Body of pancreas (tissue), 4 donors: ENCODE measurements at regions not wholly inside any gene's neighbourhood (a gene's known extent, or its start where the extent isn't known, plus 50 kb on each side); places are given as distances from the start of the nearest gene placed in this dataset.

ENCODE experiments used
- ATAC-seq: fragments of 150-250 bp; one replicate; pipeline ENCODE4 v1.9.1; 2016
- DNase-seq, 4 donors: peaks; one replicate each; pipeline ENCODE4 v3.0.0-alpha.2; 2019
- H3K27ac ChIP-seq, 4 donors: fragments of 200-600 bp; sonication (generic); 1 replicate in 3 of 4; 2 replicates in 1 of 4; pipeline versions ENCODE4 v1.5.1 to v1.6.1; 2016 to 2019; ENCODE audit warnings: mild to moderate bottlenecking in 1 of 4, mixed read lengths in 1 of 4, moderate library complexity in 1 of 4
- H3K27me3 ChIP-seq, 2 donors: fragments of 200-600 bp; sonication (generic); one replicate each; pipeline ENCODE4 v1.6.0; 2016; ENCODE audit warnings: mild to moderate bottlenecking in 1 of 2
- H3K36me3 ChIP-seq, 2 donors: fragments of 200-600 bp; sonication (generic); replicated peaks in 1 of 2; 2 replicates each; pipeline ENCODE4 v1.5.1; 2016; ENCODE audit warnings: low read depth in 2 of 2; ENCODE audit not compliant: insufficient read depth in 1 of 2
- H3K4me1 ChIP-seq: fragments of 200-600 bp; sonication (generic); one replicate; pipeline ENCODE4 v1.6.0; 2016
- H3K4me3 ChIP-seq, 2 donors: fragments of 200-600 bp; sonication (generic); 1 replicate in 1 of 2; 2 replicates in 1 of 2; pipeline ENCODE4 v1.5.1; 2016 to 2019
- H3K9me3 ChIP-seq, 3 donors: fragments of 200-600 bp; sonication (generic); 1 replicate in 2 of 3; 2 replicates in 1 of 3; pipeline ENCODE4 v1.5.1; 2016
- POLR2A ChIP-seq, 3 donors: fragments of 450-650 bp; IDR thresholded peaks; one replicate each; pipeline ENCODE4 v1.6.1; 2016; ENCODE audit warnings: antibody characterized with exemption in 3 of 3, mild to moderate bottlenecking in 2 of 3
- WGBS, 2 donors: methylation state at CpG; one replicate each; pipeline ENCODE4 v1.1.5; 2017; 5-methylcytosine and 5-hydroxymethylcytosine counted together
- intact Hi-C: fragments of 100-400 bp; cut with DNase I; formaldehyde crosslinking; loops from one replicate; pipeline ENCODE4 v1.15.1; 2023
- TF ChIP-seq, protein P1 (sequence below), 7 experiments: fragments of 450-650 bp in 4 of 7; fragments of 200-600 bp in 3 of 7; sonication (generic) in 3 of 7; IDR thresholded peaks; one replicate each; pipeline ENCODE4 v1.5.1; 2016 to 2019; ENCODE audit warnings: antibody characterized with exemption in 7 of 7

- WGBS, 2 donors = 24 to 30% methylated on average over 3 of the region's 3 CpGs
- Histone ChIP-seq H3K4me1 (no peaks in the 10 kb centered on the region), H3K27ac (no peak overlapping the region), H3K4me3 (no peak overlapping the region), H3K27me3 (no peaks in the 10 kb centered on the region), H3K36me3 (no peaks in the 10 kb centered on the region), H3K9me3 (no peaks in the 10 kb centered on the region)
- no peak for TF ChIP-seq POLR2A (IDR thresholded peaks at IDR 0.05)
- TF ChIP-seq, protein P1, sequence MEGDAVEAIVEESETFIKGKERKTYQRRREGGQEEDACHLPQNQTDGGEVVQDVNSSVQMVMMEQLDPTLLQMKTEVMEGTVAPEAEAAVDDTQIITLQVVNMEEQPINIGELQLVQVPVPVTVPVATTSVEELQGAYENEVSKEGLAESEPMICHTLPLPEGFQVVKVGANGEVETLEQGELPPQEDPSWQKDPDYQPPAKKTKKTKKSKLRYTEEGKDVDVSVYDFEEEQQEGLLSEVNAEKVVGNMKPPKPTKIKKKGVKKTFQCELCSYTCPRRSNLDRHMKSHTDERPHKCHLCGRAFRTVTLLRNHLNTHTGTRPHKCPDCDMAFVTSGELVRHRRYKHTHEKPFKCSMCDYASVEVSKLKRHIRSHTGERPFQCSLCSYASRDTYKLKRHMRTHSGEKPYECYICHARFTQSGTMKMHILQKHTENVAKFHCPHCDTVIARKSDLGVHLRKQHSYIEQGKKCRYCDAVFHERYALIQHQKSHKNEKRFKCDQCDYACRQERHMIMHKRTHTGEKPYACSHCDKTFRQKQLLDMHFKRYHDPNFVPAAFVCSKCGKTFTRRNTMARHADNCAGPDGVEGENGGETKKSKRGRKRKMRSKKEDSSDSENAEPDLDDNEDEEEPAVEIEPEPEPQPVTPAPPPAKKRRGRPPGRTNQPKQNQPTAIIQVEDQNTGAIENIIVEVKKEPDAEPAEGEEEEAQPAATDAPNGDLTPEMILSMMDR (IDR thresholded peaks at IDR 0.05) = no peak
- no peak for ATAC-seq
- DNase-seq = no peak
- intact Hi-C loops = no loop called here
Measured at GRCh38 chr1:194709439-194709838, 1523.0 kb upstream of the B3GALT2 start.

- ATAC-seq = no peak
- TF ChIP-seq, protein P1 (IDR thresholded peaks at IDR 0.05) = no peak
- TF ChIP-seq POLR2A (IDR thresholded peaks at IDR 0.05) = no peak
- intact Hi-C loops = no loop called here
- Histone ChIP-seq H3K9me3 (no peaks in the 10 kb centered on the region), H3K4me1 (no peaks in the 10 kb centered on the region), H3K27me3 (no peaks in the 10 kb centered on the region), H3K36me3 (no peaks in the 10 kb centered on the region), H3K4me3 (no peak overlapping the region), H3K27ac (no peak overlapping the region)
- DNase-seq = no peak
- 65 to 77% methylated on average over 6 of the region's 6 CpGs for WGBS, 2 donors
Measured at GRCh38 chr1:194707074-194707473, 1520.7 kb upstream of the B3GALT2 start.

GRCh38 chr1:194705123-194705854, 1518.9 kb upstream of the B3GALT2 start:
- TF ChIP-seq, protein P1 (IDR thresholded peaks at IDR 0.05) = no peak
- TF ChIP-seq POLR2A (IDR thresholded peaks at IDR 0.05) = no peak
- H3K4me1 ChIP-seq = no peaks in the 10 kb centered on the region
- 32 to 33% methylated on average over 3 of the region's 3 CpGs for WGBS, 2 donors
- H3K27ac ChIP-seq = no peak overlapping the region
- DNase-seq = no peak
- no peaks in the 10 kb centered on the region for H3K9me3 ChIP-seq
- ATAC-seq = no peak
- no peak overlapping the region for H3K4me3 ChIP-seq
- intact Hi-C loops = no loop called here
- no peaks in the 10 kb centered on the region for H3K36me3 ChIP-seq
- H3K27me3 ChIP-seq = no peaks in the 10 kb centered on the region

- no peak for TF ChIP-seq POLR2A (IDR thresholded peaks at IDR 0.05)
- no peaks in the 10 kb centered on the region for H3K9me3 ChIP-seq
- no peaks in the 10 kb centered on the region for H3K36me3 ChIP-seq
- no peak for DNase-seq
- no peaks in the 10 kb centered on the region for H3K4me1 ChIP-seq
- no peak overlapping the region for H3K27ac ChIP-seq
- H3K4me3 ChIP-seq = no peak overlapping the region
- ATAC-seq = no peak
- whole genome bisulfite sequencing, 2 donors = 44 to 54% methylated on average over 7 of the region's 7 CpGs
- intact Hi-C loops = no loop called here
- H3K27me3 ChIP-seq = no peaks in the 10 kb centered on the region
Measured at GRCh38 chr1:194698908-194699318, 1512.5 kb upstream of the B3GALT2 start.

- ATAC-seq = no peak
- H3K4me1 ChIP-seq = no peaks in the 10 kb centered on the region
- no peak for DNase-seq
- H3K9me3 ChIP-seq = no peaks in the 10 kb centered on the region
- 65 to 68% methylated on average over 2 of the region's 2 CpGs for WGBS, 2 donors
- intact Hi-C loops = no loop called here
- no peaks in the 10 kb centered on the region for H3K27me3 ChIP-seq
- TF ChIP-seq, protein P1 (IDR thresholded peaks at IDR 0.05) = no peak
- no peak for TF ChIP-seq POLR2A (IDR thresholded peaks at IDR 0.05)
- H3K4me3 ChIP-seq = no peak overlapping the region
- no peaks in the 10 kb centered on the region for H3K36me3 ChIP-seq
- no peak overlapping the region for H3K27ac ChIP-seq
Measured at GRCh38 chr1:194693244-194693643, 1506.8 kb upstream of the B3GALT2 start.
